Thyroid gland (tissue), 4 donors: ENCODE measurements at regions not wholly inside any gene's neighbourhood (a gene's known extent, or its start where the extent isn't known, plus 50 kb on each side); places are given as distances from the start of the nearest gene placed in this dataset.

ENCODE experiments used
- CTCF ChIP-seq, 6 experiments: fragments of 200-600 bp in 3 of 6; fragments of 450-650 bp in 3 of 6; sonication (generic) in 3 of 6; IDR thresholded peaks; one replicate each; pipeline ENCODE4 v1.5.1; 2016 to 2019; ENCODE audit warnings: antibody characterized with exemption in 6 of 6, mild to moderate bottlenecking in 2 of 6, inconsistent platforms in 1 of 6, moderate library complexity in 1 of 6
- POLR2A ChIP-seq, 2 donors: fragments of 450-650 bp; IDR thresholded peaks; one replicate each; pipeline ENCODE4 v1.6.1; 2017; ENCODE audit warnings: antibody characterized with exemption in 2 of 2, mild to moderate bottlenecking in 2 of 2, moderate library complexity in 1 of 2

GRCh38 chr13:50548586-50548985 lies 294.9 kb downstream of the DLEU7 start:
- TF ChIP-seq CTCF (IDR thresholded peaks at IDR 0.05) (no peak), POLR2A (IDR thresholded peaks at IDR 0.05) (no peak)
